CD4-positive, alpha-beta T cell (primary cell): ENCODE measurements at regions not wholly inside any gene's neighbourhood (a gene's known extent, or its start where the extent isn't known, plus 50 kb on each side); places are given as distances from the start of the nearest gene placed in this dataset.

Source experiments
- ATAC-seq: fragments of 200-7000 bp; cut with Tn5 transposase; one replicate; pipeline ENCODE4 v1.10.0; 2022; ENCODE audit warnings: mild to moderate bottlenecking; ENCODE audit not compliant: poor library complexity
- CTCF ChIA-PET: fragments of 350-600 bp; sonication (Branson Sonifier 250); formaldehyde crosslinking; loops from one replicate; lab custom pipeline; 2021; ENCODE audit warnings: antibody characterized with exemption, inconsistent platforms; lab: Charles Lee
- POLR2A ChIA-PET: fragments of 350-600 bp; sonication (Branson Sonifier 250); formaldehyde crosslinking; loops from one replicate; lab custom pipeline; 2021; ENCODE audit warnings: antibody characterized with exemption, inconsistent platforms; lab: Charles Lee
- DNase-seq, 14 experiments: peaks; one replicate each; pipeline ENCODE4 v3.0.0-alpha.2; 2013 to 2020; ENCODE audit warnings: mixed read lengths in 2 of 14
- H3K27ac ChIP-seq, 2 donors: one replicate each; pipeline versions ENCODE4 v1.5.1 to v1.7.0; 2013; ENCODE audit warnings: low read length in 2 of 2, low read depth in 1 of 2, mild to moderate bottlenecking in 1 of 2
- H3K27me3 ChIP-seq, 2 experiments: 1 replicate in 1 of 2; 2 replicates in 1 of 2; pipeline versions ENCODE4 v1.6.1 to v1.7.0; 2013; ENCODE audit warnings: low read length in 2 of 2, control low read depth in 1 of 2, mild to moderate bottlenecking in 1 of 2, moderate library complexity in 1 of 2; ENCODE audit not compliant: insufficient read depth in 2 of 2, control insufficient read depth in 1 of 2
- H3K36me3 ChIP-seq: one replicate; pipeline ENCODE4 v1.6.1; 2013; ENCODE audit warnings: low read length, control low read depth; ENCODE audit not compliant: insufficient read depth
- H3K4me1 ChIP-seq: one replicate; pipeline ENCODE4 v1.6.1; 2013; ENCODE audit warnings: low read length, control low read depth; ENCODE audit not compliant: insufficient read depth
- H3K4me3 ChIP-seq: one replicate; pipeline ENCODE4 v1.5.1; 2013; ENCODE audit warnings: mild to moderate bottlenecking, low read length, moderate library complexity
- H3K9me3 ChIP-seq, 2 experiments: 1 replicate in 1 of 2; 2 replicates in 1 of 2; pipeline versions ENCODE4 v1.6.1 to v1.7.0; 2013; ENCODE audit warnings: low read length in 2 of 2, mild to moderate bottlenecking in 2 of 2, control low read depth in 1 of 2, moderate library complexity in 1 of 2; ENCODE audit not compliant: control insufficient read depth in 1 of 2, insufficient read depth in 1 of 2
- H3K27ac Mint-ChIP-seq: one replicate; pipeline ENCODE4 v1.8.0; 2020; ENCODE audit warnings: mixed read lengths
- H3K27me3 Mint-ChIP-seq: one replicate; pipeline ENCODE4 v1.8.0; 2021; ENCODE audit warnings: mixed read lengths
- H3K36me3 Mint-ChIP-seq: one replicate; pipeline ENCODE4 v1.8.0; 2021; ENCODE audit warnings: low read depth, mixed read lengths
- H3K4me1 Mint-ChIP-seq: one replicate; pipeline ENCODE4 v1.8.0; 2021; ENCODE audit warnings: low read depth, mixed read lengths
- H3K4me3 Mint-ChIP-seq: one replicate; pipeline ENCODE4 v1.8.0; 2020; ENCODE audit warnings: mild to moderate bottlenecking, mixed read lengths
- H3K9me3 Mint-ChIP-seq: one replicate; pipeline ENCODE4 v1.8.0; 2020; ENCODE audit warnings: mixed read lengths
- CTCF ChIP-seq: fragments of 200-600 bp; IDR thresholded peaks from one replicate; pipeline ENCODE4 v1.8.0; 2022; ENCODE audit warnings: antibody characterized with exemption, mild to moderate bottlenecking
- intact Hi-C, 2 experiments: fragments of 100-400 bp; cut with DNase I in 1 of 2; cut with micrococcal nuclease in 1 of 2; formaldehyde crosslinking; loops; one replicate each; pipeline versions ENCODE4 v1.15.1 to v1.9.0; 2023 to 2025; cut with DNase I, micrococcal nuclease

- no peaks in the 10 kb centered on the region for H3K4me1 Mint-ChIP-seq
- DNase-seq: peak in 1 of 14 experiments; percentile 5
- ATAC-seq: no peak
Measured at GRCh38 chr1:106121728-106122127, 934.7 kb upstream of the PRMT6 start.

GRCh38 chr1:106134561-106134960, 921.9 kb upstream of the PRMT6 start:
- Mint-ChIP-seq H3K9me3 (peaks cover 6% of the 10 kb centered on the region), H3K27me3 (no peaks in the 10 kb centered on the region), H3K27ac (no peak overlapping the region), H3K4me1 (no peaks in the 10 kb centered on the region), H3K4me3 (no peak overlapping the region), H3K36me3 (no peaks in the 10 kb centered on the region)
- ChIA-PET POLR2A (no interaction called here), CTCF (no interaction called here)
- H3K36me3 ChIP-seq: no peaks in the 10 kb centered on the region
- H3K4me3 ChIP-seq: no peak overlapping the region
- ATAC-seq (no peak), DNase-seq (no peak)
- no peaks in the 10 kb centered on the region for H3K4me1 ChIP-seq
- peaks cover 0 to 5% of the 10 kb centered on the region in 2 experiments for H3K9me3 ChIP-seq
- no peak overlapping the region for H3K27ac ChIP-seq
- intact Hi-C loops: no loop called here
- H3K27me3 ChIP-seq: no peaks in the 10 kb centered on the region
- no peak for TF ChIP-seq CTCF

More at GRCh38 chr1:106121728-106122127, 934.7 kb upstream of the PRMT6 start:
- no peak overlapping the region for H3K4me3 Mint-ChIP-seq
- POLR2A ChIA-PET: no interaction called here
- Histone ChIP-seq H3K4me3 (no peak overlapping the region), H3K27ac (no peak overlapping the region), H3K9me3 (peaks cover 9 to 18% of the 10 kb centered on the region in 2 experiments), H3K27me3 (no peaks in the 10 kb centered on the region), H3K36me3 (no peaks in the 10 kb centered on the region), H3K4me1 (no peaks in the 10 kb centered on the region)
- intact Hi-C loops: no loop called here
- no peak overlapping the region for H3K27ac Mint-ChIP-seq
- CTCF ChIA-PET: no interaction called here
- no peaks in the 10 kb centered on the region for H3K36me3 Mint-ChIP-seq
- no peaks in the 10 kb centered on the region for H3K27me3 Mint-ChIP-seq
- peaks cover 7% of the 10 kb centered on the region for H3K9me3 Mint-ChIP-seq
- no peak for TF ChIP-seq CTCF

GRCh38 chr1:106173101-106173500, 883.4 kb upstream of the PRMT6 start:
- ATAC-seq: no peak
- Mint-ChIP-seq H3K27me3 (no peaks in the 10 kb centered on the region), H3K36me3 (no peaks in the 10 kb centered on the region), H3K27ac (no peak overlapping the region), H3K9me3 (peaks cover 13% of the 10 kb centered on the region), H3K4me3 (no peak overlapping the region), H3K4me1 (no peaks in the 10 kb centered on the region)
- H3K36me3 ChIP-seq: no peaks in the 10 kb centered on the region
- intact Hi-C loops: no loop called here
- no peak overlapping the region for H3K4me3 ChIP-seq
- no peak for DNase-seq
- POLR2A ChIA-PET: no interaction called here
- H3K27me3 ChIP-seq: no peaks in the 10 kb centered on the region
- no peak for TF ChIP-seq CTCF
- no peak overlapping the region for H3K27ac ChIP-seq
- H3K4me1 ChIP-seq: no peaks in the 10 kb centered on the region
- peaks cover 0 to 3% of the 10 kb centered on the region in 2 experiments for H3K9me3 ChIP-seq
- CTCF ChIA-PET: no interaction called here
